ENCODE measurements at regions not wholly inside any gene's neighbourhood (a gene's known extent, or its start where the extent isn't known, plus 50 kb on each side); places are given as distances from the start of the nearest gene placed in this dataset.

DNA sequence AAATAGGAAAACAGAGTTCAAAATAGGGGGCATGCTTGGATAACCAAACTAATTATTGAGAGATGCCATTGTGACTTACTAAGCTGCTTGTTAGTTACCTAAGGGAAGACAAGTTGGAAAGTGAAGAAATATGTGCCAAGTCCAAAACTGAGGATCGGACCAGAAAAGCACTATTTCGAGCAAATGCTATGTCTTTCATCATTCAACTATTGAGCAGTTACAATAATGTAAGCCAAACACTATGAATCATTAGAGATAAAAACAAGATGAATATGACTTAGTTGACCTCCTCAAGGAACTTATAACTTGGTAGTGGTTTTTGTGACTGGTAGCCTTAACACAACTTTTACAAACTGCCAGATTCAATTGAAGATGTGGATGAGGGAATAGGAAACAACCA lies 240.6 kb upstream of the MPDZ start:
- no peaks in the 10 kb centered on the region for H3K4me1 ChIP-seq
- intact Hi-C loops (cut with DNase I), result no loop called here
- no peak overlapping the region for H3K27ac ChIP-seq
- H3K9me3 ChIP-seq, result no peaks in the 10 kb centered on the region
- H3K36me3 ChIP-seq, result no peaks in the 10 kb centered on the region
- TF ChIP-seq POLR2AphosphoS5 (IDR thresholded peaks at IDR 0.05; ENCODE audit: insufficient read depth in 1 of 2, low read depth in 1 of 2) (no peak), POLR2A (IDR thresholded peaks at IDR 0.05) (no peak)
- TF ChIP-seq, protein P1, sequence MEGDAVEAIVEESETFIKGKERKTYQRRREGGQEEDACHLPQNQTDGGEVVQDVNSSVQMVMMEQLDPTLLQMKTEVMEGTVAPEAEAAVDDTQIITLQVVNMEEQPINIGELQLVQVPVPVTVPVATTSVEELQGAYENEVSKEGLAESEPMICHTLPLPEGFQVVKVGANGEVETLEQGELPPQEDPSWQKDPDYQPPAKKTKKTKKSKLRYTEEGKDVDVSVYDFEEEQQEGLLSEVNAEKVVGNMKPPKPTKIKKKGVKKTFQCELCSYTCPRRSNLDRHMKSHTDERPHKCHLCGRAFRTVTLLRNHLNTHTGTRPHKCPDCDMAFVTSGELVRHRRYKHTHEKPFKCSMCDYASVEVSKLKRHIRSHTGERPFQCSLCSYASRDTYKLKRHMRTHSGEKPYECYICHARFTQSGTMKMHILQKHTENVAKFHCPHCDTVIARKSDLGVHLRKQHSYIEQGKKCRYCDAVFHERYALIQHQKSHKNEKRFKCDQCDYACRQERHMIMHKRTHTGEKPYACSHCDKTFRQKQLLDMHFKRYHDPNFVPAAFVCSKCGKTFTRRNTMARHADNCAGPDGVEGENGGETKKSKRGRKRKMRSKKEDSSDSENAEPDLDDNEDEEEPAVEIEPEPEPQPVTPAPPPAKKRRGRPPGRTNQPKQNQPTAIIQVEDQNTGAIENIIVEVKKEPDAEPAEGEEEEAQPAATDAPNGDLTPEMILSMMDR (IDR thresholded peaks at IDR 0.05), result no peak
- no peaks in the 10 kb centered on the region for H3K27me3 ChIP-seq
- no peak overlapping the region for H3K4me3 ChIP-seq
- DNase-seq (ENCODE audit: extremely low spot score in 2 of 2), result no peak

GRCh38 chr9:13513716-13514444 lies 234.4 kb upstream of the MPDZ start:
- Histone ChIP-seq H3K9me3 (no peaks in the 10 kb centered on the region), H3K27ac (peak overlapping the region; percentile 63), H3K27me3 (no peaks in the 10 kb centered on the region), H3K4me3 (no peak overlapping the region), H3K4me1 (peaks cover 15% of the 10 kb centered on the region), H3K36me3 (no peaks in the 10 kb centered on the region)
- intact Hi-C loops (cut with DNase I), result no loop called here
- no peak for DNase-seq (ENCODE audit: extremely low spot score in 2 of 2)
- TF ChIP-seq, protein P1 (IDR thresholded peaks at IDR 0.05), result no peak
- TF ChIP-seq POLR2A (IDR thresholded peaks at IDR 0.05), result no peak
- TF ChIP-seq POLR2AphosphoS5 (IDR thresholded peaks at IDR 0.05; ENCODE audit: insufficient read depth in 1 of 2, low read depth in 1 of 2), result no peak

GRCh38 chr9:13513286-13513685 lies 233.8 kb upstream of the MPDZ start:
- peaks cover 15% of the 10 kb centered on the region for H3K4me1 ChIP-seq
- H3K4me3 ChIP-seq, result no peak overlapping the region
- no peak for DNase-seq (ENCODE audit: extremely low spot score in 2 of 2)
- no peaks in the 10 kb centered on the region for H3K27me3 ChIP-seq
- H3K9me3 ChIP-seq, result no peaks in the 10 kb centered on the region
- intact Hi-C loops (cut with DNase I), result no loop called here
- peak overlapping the region; percentile 63 for H3K27ac ChIP-seq
- H3K36me3 ChIP-seq, result no peaks in the 10 kb centered on the region
- TF ChIP-seq POLR2A (IDR thresholded peaks at IDR 0.05), result no peak
- TF ChIP-seq, protein P1 (IDR thresholded peaks at IDR 0.05), result no peak
- no peak for TF ChIP-seq POLR2AphosphoS5 (IDR thresholded peaks at IDR 0.05; ENCODE audit: insufficient read depth in 1 of 2, low read depth in 1 of 2)

- Histone ChIP-seq H3K36me3 (no peaks in the 10 kb centered on the region), H3K27me3 (no peaks in the 10 kb centered on the region), H3K9me3 (no peaks in the 10 kb centered on the region), H3K27ac (no peak overlapping the region), H3K4me1 (peaks cover 8% of the 10 kb centered on the region), H3K4me3 (no peak overlapping the region)
- intact Hi-C loops (cut with DNase I), result no loop called here
- DNase-seq (ENCODE audit: extremely low spot score in 2 of 2), result no peak
- TF ChIP-seq POLR2AphosphoS5 (IDR thresholded peaks at IDR 0.05; ENCODE audit: insufficient read depth in 1 of 2, low read depth in 1 of 2) (no peak), POLR2A (IDR thresholded peaks at IDR 0.05) (no peak)
- TF ChIP-seq, protein P1 (IDR thresholded peaks at IDR 0.05), result no peak
These were observed 229.2 kb upstream of the MPDZ start for GRCh38 chr9:13508681-13509080.

DNA sequence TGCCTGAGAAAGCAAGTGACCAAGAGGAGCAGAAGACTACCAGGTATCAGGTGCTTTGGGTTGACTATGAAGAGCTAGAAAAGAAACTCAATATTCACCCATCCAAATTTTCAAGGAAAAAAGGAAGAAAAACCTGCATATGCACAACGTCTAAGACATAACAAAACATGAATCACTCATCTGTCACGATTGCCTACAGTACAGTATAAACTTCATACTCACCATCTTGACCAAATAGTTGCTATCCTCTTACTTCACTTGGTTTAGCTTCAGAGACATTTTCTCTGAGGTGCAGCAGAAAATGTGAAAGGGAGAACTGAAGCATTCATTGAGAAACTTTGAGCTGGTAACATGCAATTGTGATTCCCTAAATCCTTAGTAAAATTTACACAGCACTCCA lies 228.6 kb upstream of the MPDZ start:
- H3K9me3 ChIP-seq, result no peaks in the 10 kb centered on the region
- intact Hi-C loops (cut with DNase I), result no loop called here
- H3K4me3 ChIP-seq, result no peak overlapping the region
- no peaks in the 10 kb centered on the region for H3K36me3 ChIP-seq
- H3K27ac ChIP-seq, result no peak overlapping the region
- no peak for DNase-seq (ENCODE audit: extremely low spot score in 2 of 2)
- no peaks in the 10 kb centered on the region for H3K27me3 ChIP-seq
- H3K4me1 ChIP-seq, result peaks cover 2% of the 10 kb centered on the region
- TF ChIP-seq POLR2AphosphoS5 (IDR thresholded peaks at IDR 0.05; ENCODE audit: insufficient read depth in 1 of 2, low read depth in 1 of 2), result no peak
- TF ChIP-seq POLR2A (IDR thresholded peaks at IDR 0.05), result no peak
- TF ChIP-seq, protein P1 (IDR thresholded peaks at IDR 0.05), result no peak

All from vagina (tissue), 2 donors.